GM21528 (cell line): ENCODE measurements at regions not wholly inside any gene's neighbourhood (a gene's known extent, or its start where the extent isn't known, plus 50 kb on each side); places are given as distances from the start of the nearest gene placed in this dataset.
"Not testable (repeated sequence)": the region's sequence is repeated elsewhere in the genome, so short reads cannot be mapped to it uniquely, and the experiment has no call there.

Source experiments
- ATAC-seq: cut with Tn5 transposase; IDR thresholded peaks from one replicate; pipeline ENCODE4 v1.9.1; 2021; ENCODE audit warnings: mild to moderate bottlenecking, moderate library complexity; ENCODE audit not compliant: unreplicated experiment, low FRiP score

DNA sequence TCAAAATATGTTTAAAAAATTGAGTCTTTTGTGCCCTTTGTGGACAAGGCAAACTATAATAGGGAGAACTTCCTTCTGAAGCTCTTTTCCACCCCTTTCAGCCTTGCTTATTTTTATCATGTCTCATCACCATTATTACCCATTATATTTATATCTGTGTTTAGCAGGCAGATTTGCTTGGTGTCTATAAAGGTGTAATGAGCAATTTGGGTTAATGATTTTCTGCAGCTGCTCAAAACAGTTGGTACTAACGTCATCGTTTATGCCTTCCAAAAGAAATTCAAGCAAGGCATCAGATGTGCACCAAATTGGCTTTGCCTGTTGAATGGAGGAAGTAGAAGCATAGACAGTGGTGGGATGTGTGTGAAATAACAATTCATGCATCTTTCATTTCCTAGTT lies 483.7 kb upstream of the SGO1 start:
- no peak for ATAC-seq

GRCh38 chr3:20669184-20669583 lies 483.2 kb upstream of the SGO1 start:
- ATAC-seq = no peak

- no peak for ATAC-seq
Measured at GRCh38 chr3:20668411-20668810, 482.4 kb upstream of the SGO1 start.

GRCh38 chr3:20666091-20666490 lies 480.1 kb upstream of the SGO1 start:
- no peak for ATAC-seq

DNA sequence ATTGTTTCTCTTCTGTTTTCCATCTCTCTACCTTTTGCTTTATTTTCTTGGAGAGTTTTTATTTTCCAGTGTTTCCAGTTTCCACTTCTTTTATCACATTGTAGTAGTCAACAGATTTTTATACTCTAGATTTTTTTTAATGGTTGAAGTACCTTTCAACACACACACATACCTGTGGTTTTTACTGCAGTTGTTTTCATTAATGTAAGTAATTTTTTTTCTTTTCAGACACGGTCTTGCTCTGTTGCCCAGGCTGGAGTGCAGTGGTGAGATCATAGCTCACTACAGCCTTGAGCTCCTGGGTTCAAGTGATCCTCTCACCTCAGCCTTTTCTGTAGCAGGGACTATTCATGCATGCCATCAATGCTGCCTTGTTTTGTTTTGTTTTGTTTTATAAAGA lies 472.5 kb upstream of the SGO1 start:
- no peak for ATAC-seq

- no peak for ATAC-seq
Measured at GRCh38 chr3:20657560-20657959, 471.6 kb upstream of the SGO1 start.

DNA sequence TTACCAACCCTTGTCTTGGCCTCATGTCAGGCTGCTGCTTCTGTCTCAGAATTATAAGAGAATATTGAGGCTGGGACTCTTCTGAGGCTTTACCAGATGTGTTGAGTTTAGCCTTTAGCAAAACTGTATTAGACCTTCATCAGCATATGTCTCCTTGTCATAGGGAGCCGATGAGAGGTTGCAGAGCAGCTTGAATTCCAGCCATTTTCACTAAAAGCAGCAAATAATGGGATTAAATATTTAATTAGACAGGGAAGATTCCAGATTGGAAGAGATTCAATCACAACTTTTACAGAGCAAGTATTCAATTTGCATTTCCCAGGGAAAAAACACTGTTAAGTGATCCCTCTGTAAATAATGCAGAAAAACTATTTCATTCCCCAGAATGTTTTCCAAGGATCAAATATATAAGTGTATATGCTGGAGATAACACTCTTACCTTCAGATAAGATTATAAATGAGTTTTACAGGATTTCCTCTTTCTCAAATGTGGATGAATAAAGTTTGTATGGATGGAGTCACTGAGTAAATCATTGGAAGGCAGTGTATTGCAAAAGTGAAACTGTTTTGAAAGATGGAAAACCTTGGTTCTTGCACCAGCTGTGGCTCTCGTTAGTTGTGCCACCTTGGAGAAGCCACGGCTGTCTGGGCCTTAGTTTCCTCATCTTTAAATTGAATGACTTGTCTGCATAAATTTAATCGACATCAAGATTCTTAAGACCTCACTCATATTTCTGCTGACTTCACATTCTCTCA lies 466.4 kb upstream of the SGO1 start:
- ATAC-seq = no peak

DNA sequence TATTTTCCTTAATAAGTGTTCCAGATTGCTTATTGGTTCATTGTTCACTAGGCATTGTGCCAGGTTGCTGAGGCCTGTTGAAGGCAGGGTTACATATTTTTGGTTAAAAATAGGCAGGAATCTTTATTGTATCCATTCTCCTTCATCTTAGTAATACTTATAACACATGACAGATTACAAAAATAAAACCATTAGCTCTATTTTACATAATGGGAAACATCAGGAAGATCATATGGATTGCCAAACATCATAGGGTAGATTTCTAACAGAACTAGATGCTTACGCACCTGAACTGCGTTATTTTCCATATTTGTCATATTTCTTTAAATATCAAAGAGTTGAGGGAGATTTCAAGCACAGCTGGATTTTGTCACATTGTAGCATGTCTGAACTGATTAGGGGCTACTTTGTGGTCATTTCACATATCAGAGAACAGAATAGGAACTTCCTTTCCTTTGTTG lies 462.9 kb upstream of the SGO1 start:
- no peak for ATAC-seq

- ATAC-seq = no peak
Measured at GRCh38 chr3:20648294-20648693, 462.3 kb upstream of the SGO1 start.

DNA sequence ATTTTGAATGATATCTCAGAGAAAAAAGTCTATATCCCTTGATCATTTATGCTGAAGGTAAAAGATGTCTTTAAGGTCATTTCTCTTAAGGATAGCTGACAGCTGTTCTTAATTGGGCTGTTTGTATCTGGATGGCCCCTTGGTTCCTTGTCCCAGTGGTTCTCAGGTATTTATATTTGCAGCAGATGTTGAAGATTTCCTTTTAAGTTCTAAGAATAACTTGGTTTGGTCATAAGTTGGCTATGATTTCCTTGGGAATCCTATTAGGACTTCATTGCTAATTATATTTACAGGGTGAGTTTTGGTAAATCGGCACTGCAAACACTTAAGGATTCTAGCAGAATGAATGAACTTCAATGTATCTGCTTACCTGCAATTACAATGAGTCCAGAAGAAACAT lies 460.4 kb upstream of the SGO1 start:
- no peak for ATAC-seq

DNA sequence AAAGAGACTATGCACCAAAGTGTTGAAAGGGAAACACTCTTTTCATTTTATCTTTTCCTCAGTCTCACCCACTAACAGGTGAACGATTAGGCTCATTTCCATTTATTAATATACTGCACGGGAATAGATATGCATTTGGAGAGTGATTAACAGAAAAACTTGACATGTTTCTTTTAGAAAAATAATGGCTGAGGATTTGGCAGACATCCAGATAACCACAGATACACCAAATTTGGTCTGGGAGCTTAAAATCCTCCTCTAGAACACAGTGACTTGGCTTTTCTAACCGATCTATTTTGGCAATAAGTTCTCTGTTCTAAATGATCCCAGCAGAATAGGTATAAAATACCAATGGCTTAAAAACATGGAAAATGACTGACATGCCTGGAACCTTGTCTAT lies 459.3 kb upstream of the SGO1 start:
- ATAC-seq = no peak

DNA sequence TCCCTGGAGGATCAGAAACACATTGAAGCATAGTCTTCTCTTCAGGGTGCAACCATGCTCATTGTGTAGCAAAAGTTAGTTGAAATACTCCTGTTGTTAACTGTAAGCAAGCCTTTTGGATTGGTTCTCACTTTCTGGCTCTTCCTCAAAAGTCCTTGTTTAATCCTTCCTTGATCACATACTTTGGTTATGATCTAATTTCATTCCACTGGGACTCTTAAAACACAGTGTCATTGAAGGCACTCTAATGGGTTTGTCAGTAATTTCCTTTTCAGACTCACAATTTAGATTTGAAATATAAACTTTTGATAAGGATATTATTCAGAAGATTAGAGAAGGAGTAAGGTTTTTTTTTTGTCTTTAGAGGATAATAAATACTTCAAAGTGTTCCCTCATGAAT lies 451.7 kb upstream of the SGO1 start:
- ATAC-seq = no peak

DNA sequence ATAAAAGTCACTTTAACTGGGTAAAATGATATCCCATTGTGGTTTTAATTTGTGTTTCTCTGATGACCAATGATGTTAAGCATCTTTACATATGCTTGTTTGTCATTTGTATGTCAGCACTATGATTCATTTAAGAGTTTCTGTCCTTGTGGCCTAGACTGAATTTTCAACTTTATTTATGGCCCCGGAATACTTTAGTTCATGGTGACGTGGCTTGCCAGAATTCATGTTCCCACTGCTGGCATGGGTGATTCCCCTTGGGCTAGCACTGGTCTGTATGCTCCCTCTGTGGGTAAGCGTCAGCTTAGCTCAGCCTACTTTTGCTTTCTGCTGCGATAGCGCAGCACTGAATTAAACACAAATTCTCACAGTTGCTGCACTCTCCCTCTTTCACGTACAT lies 436.3 kb upstream of the SGO1 start:
- no peak for ATAC-seq

DNA sequence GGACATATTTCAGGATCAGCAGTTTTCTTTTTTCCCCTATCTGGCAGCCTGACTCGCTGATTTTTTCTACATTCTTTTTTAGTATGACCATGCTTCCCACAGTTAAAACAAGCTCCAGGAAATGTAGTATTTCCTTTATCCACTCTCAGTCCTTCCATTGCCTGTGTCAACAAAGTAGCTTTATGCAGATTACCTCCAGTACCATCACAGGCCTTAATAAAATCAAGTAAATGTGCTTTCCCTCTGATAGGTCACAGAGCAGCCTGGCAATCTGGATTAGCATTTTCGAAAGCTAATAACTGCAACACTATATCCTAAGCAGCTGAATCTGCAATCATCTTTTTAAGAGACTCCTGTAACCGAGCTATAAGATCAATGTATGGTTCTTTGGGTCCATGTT lies 432.6 kb upstream of the SGO1 start:
- ATAC-seq = not testable (repeated sequence)

- not testable (repeated sequence) for ATAC-seq
Measured at GRCh38 chr3:20618181-20618580, 432.2 kb upstream of the SGO1 start.

DNA sequence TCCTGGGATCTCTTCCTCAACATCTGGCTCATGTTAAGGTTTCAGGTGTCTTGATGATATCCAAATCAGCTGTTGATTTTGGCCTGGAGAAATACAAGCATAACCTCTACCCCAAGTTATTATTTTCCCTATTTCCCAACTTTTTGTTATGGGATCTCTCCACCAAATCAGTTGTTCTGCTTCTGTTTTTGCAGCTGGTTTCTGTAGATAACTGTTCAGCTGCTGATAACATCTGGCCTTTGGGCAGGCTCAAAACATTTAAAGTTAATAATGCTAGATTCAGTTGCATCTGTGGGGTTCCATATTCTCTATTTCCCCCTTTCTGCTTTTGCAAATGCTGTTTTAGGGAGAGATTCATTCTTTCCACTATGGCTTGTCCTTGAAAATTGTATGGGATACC lies 430.0 kb upstream of the SGO1 start:
- ATAC-seq = not testable (repeated sequence)

DNA sequence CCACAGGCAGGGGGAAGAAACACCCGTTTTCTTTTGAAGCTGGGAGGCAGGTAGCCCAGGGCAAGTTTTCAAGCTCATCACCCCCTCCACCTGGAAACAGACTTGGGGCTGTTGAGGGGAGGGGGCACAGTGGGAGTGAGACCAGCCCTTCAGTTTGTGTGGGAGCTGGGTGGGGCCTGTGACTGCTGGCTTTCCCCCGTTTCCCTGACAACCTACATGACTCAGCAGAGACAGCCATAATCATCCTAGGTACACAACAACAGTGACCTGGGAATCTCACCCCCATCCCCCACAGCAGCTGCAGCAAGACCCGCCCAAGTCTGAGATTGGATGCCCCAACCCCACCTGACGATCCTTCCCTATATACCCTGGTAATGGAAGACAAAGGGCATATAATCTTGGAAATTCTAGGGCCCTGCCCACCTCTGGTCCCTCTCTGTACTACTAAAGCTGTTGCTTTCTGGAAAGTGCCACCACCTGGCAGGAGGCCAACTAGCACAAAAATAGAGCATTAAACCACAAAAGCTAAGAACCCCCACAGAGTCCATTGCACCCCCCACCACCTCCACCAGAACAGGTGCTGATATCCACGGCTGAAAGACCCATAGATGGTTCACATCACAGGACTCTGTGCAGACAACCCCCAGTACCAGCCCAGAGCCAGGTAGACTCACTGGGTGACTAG lies 422.2 kb upstream of the SGO1 start:
- ATAC-seq = no peak

DNA sequence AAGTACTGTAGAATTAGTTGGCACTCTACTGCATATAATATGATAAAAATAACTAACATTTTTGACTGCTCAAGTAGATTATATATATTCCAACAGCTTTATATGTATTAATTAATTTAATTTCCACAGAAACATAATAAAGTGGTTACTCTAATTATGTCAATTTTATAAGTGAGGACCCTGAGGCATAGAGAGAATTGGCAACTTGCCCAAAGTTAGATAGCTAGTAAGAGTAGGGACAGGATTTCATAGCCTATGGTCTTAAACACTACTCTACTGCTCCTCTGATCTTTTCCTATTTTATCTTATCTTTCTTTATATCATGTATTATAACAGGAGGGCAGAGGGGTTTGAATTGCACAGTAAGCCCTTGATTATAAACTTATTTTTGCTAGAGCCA lies 418.7 kb upstream of the SGO1 start:
- ATAC-seq = no peak

DNA sequence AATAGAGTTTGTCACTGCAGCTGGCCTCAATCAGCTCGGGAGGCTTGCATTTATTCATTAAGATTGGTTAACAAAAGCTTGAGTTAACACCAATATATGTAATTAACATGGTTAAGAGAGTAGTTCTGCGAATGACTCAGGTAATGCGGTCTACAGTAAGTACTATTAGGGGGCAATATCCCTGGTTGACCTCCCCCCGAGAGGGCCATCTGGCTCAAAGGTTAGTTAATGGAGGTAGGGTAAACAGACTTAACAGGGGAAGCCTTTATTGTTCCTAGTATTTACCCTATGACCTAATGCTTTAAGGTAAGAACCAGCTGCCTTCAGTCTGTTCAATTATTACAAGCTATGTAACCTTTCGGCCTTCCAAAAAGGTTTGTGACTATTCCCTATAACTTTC lies 403.3 kb upstream of the SGO1 start:
- ATAC-seq = no peak

DNA sequence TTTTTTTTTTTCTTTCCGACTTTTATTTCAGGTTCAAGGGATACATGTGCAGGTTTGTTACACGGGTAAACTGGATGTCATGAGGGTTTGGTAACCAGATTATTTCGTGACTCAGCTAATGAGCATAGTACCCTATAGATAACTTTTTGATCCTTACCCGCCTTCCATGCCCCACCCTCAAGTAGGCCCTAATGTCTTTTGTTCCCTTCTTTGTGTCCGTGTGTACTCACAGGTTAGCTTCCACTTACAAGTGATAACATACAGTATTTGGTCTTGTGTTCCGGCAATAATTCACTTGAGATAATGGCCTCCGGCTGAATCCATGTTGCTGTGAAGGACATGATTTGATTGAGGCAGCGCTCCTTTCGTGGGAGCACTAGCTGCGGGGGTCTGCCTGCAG lies 402.8 kb upstream of the SGO1 start:
- ATAC-seq = no peak

- no peak for ATAC-seq
Measured at GRCh38 chr3:20583648-20584047, 397.6 kb upstream of the SGO1 start.

GRCh38 chr3:20576228-20576627 lies 390.2 kb upstream of the SGO1 start:
- no peak for ATAC-seq
